Right atrium auricular region (tissue), 2 donors: ENCODE measurements at regions not wholly inside any gene's neighbourhood (a gene's known extent, or its start where the extent isn't known, plus 50 kb on each side); places are given as distances from the start of the nearest gene placed in this dataset.

Experiments used
- DNase-seq: peaks from one replicate; pipeline ENCODE4 v3.0.0-alpha.2; 2019; ENCODE audit warnings: low spot score
- H3K27ac ChIP-seq, 2 donors: fragments of 200-600 bp; sonication (generic); 1 replicate in 1 of 2; 2 replicates in 1 of 2; pipeline ENCODE4 v1.5.1; 2016 to 2019
- H3K27me3 ChIP-seq, 2 donors: fragments of 200-600 bp; sonication (generic); one replicate each; pipeline versions ENCODE4 v1.5.1 to v1.6.0; 2017 to 2019
- H3K36me3 ChIP-seq: fragments of 200-600 bp; sonication (generic); one replicate; pipeline ENCODE4 v1.5.1; 2016
- H3K4me1 ChIP-seq, 2 donors: fragments of 200-600 bp; sonication (generic); one replicate each; pipeline versions ENCODE4 v1.5.1 to v1.6.0; 2017 to 2019
- H3K4me3 ChIP-seq, 2 donors: fragments of 200-600 bp; sonication (generic); 1 replicate in 1 of 2; 2 replicates in 1 of 2; pipeline ENCODE4 v1.5.1; 2017 to 2019; ENCODE audit warnings: mild to moderate bottlenecking in 1 of 2, moderate library complexity in 1 of 2
- H3K9me3 ChIP-seq, 2 donors: fragments of 200-600 bp; sonication (generic); one replicate each; pipeline ENCODE4 v1.5.1; 2019
- CTCF ChIP-seq, 2 donors: fragments of 200-600 bp; sonication (generic); IDR thresholded peaks; one replicate each; pipeline ENCODE4 v1.5.1; 2019; ENCODE audit warnings: antibody characterized with exemption in 2 of 2

GRCh38 chr2:157107877-157108276, 149.6 kb upstream of the GALNT5 start:
- DNase-seq, result no peak
- H3K36me3 ChIP-seq, result no peaks in the 10 kb centered on the region
- no peaks in the 10 kb centered on the region for H3K4me1 ChIP-seq
- H3K27me3 ChIP-seq, result no peaks in the 10 kb centered on the region
- H3K9me3 ChIP-seq, result peaks cover 0 to 53% of the 10 kb centered on the region in 2 donors
- no peak overlapping the region for H3K4me3 ChIP-seq
- no peak overlapping the region for H3K27ac ChIP-seq
- TF ChIP-seq CTCF (IDR thresholded peaks at IDR 0.05), result no peak

GRCh38 chr2:157122776-157123175, 134.7 kb upstream of the GALNT5 start:
- TF ChIP-seq CTCF (IDR thresholded peaks at IDR 0.05), result no peak
- Histone ChIP-seq H3K27me3 (no peaks in the 10 kb centered on the region), H3K4me1 (no peaks in the 10 kb centered on the region), H3K9me3 (no peaks in the 10 kb centered on the region), H3K4me3 (no peak overlapping the region), H3K36me3 (no peaks in the 10 kb centered on the region), H3K27ac (no peak overlapping the region)
- no peak for DNase-seq

- no peaks in the 10 kb centered on the region for H3K27me3 ChIP-seq
- no peaks in the 10 kb centered on the region for H3K36me3 ChIP-seq
- no peaks in the 10 kb centered on the region for H3K4me1 ChIP-seq
- H3K27ac ChIP-seq, result no peak overlapping the region
- no peak for TF ChIP-seq CTCF (IDR thresholded peaks at IDR 0.05)
- H3K4me3 ChIP-seq, result no peak overlapping the region
- DNase-seq, result no peak
- H3K9me3 ChIP-seq, result no peaks in the 10 kb centered on the region
These were observed 132.8 kb upstream of the GALNT5 start for GRCh38 chr2:157124731-157125130.

- Histone ChIP-seq H3K4me3 (no peak overlapping the region), H3K36me3 (no peaks in the 10 kb centered on the region), H3K4me1 (no peaks in the 10 kb centered on the region), H3K27me3 (no peaks in the 10 kb centered on the region), H3K9me3 (no peaks in the 10 kb centered on the region), H3K27ac (no peak overlapping the region)
- DNase-seq, result no peak
- TF ChIP-seq CTCF (IDR thresholded peaks at IDR 0.05), result no peak
These were observed 131.8 kb upstream of the GALNT5 start for GRCh38 chr2:157125685-157126084.

- no peak for DNase-seq
- Histone ChIP-seq H3K27me3 (no peaks in the 10 kb centered on the region), H3K4me1 (no peaks in the 10 kb centered on the region), H3K27ac (no peak overlapping the region), H3K9me3 (no peaks in the 10 kb centered on the region), H3K36me3 (no peaks in the 10 kb centered on the region), H3K4me3 (no peak overlapping the region)
- TF ChIP-seq CTCF (IDR thresholded peaks at IDR 0.05), result no peak
These were observed 130.1 kb upstream of the GALNT5 start for GRCh38 chr2:157127249-157128012.

GRCh38 chr2:157143901-157144300, 113.6 kb upstream of the GALNT5 start:
- DNase-seq, result no peak
- Histone ChIP-seq H3K9me3 (no peaks in the 10 kb centered on the region), H3K4me1 (no peaks in the 10 kb centered on the region), H3K36me3 (no peaks in the 10 kb centered on the region), H3K4me3 (no peak overlapping the region), H3K27ac (no peak overlapping the region), H3K27me3 (no peaks in the 10 kb centered on the region)
- TF ChIP-seq CTCF (IDR thresholded peaks at IDR 0.05), result no peak
